WTC11 (cell line): ENCODE measurements at regions not wholly inside any gene's neighbourhood (a gene's known extent, or its start where the extent isn't known, plus 50 kb on each side); places are given as distances from the start of the nearest gene placed in this dataset.
A peak's percentile ranks its signal among the peaks of the same experiment; 100 is the strongest.

Experiments used
- ATAC-seq: fragments of 200-7000 bp; cut with Tn5 transposase; 2 replicates; pipeline ENCODE4 v1.10.0; 2021; ENCODE audit warnings: mild to moderate bottlenecking, moderate library complexity
- CTCF ChIA-PET: fragments of 300-600 bp; sonication (Branson Sonifier 250); formaldehyde crosslinking; loops from one replicate; lab custom pipeline; 2021; ENCODE audit warnings: antibody characterized with exemption; lab: Charles Lee
- POLR2A ChIA-PET: fragments of 350-600 bp; sonication (Branson Sonifier 250); formaldehyde crosslinking; loops from one replicate; lab custom pipeline; 2021; ENCODE audit warnings: antibody characterized with exemption; lab: Charles Lee
- DNase-seq: peaks from one replicate; pipeline ENCODE4 v3.0.0; 2021; ENCODE audit warnings: low spot score
- H3K27ac Mint-ChIP-seq: 2 replicates; pipeline ENCODE4 v1.8.0; 2021; ENCODE audit warnings: mixed read lengths
- H3K27me3 Mint-ChIP-seq: 2 replicates; pipeline ENCODE4 v1.8.0; 2021; ENCODE audit warnings: low read depth, mild to moderate bottlenecking, moderate library complexity, mixed read lengths
- H3K36me3 Mint-ChIP-seq: 2 replicates; pipeline ENCODE4 v1.8.0; 2021; ENCODE audit warnings: mixed read lengths
- H3K4me1 Mint-ChIP-seq: 2 replicates; pipeline ENCODE4 v1.8.0; 2022; ENCODE audit warnings: mixed read lengths
- H3K4me3 Mint-ChIP-seq: 2 replicates; pipeline ENCODE4 v1.8.0; 2021; ENCODE audit warnings: mild to moderate bottlenecking, moderate library complexity, mixed read lengths
- H3K9me3 Mint-ChIP-seq: 2 replicates; pipeline ENCODE4 v1.8.0; 2021; ENCODE audit warnings: mixed read lengths
- AR ChIP-seq: fragments of 250-450 bp; sonication (Bioruptor Pico); IDR thresholded peaks from 2 replicates; pipeline ENCODE4 v1.9.0; 2021; ENCODE audit warnings: mild to moderate bottlenecking
- ATF6 ChIP-seq: sonication (generic); formaldehyde crosslinking; IDR thresholded peaks from 2 replicates; pipeline ENCODE4 v1.8.1; 2023; ENCODE audit warnings: mild to moderate bottlenecking, missing genetic modification reagents
- CREB1 ChIP-seq: sonication (generic); formaldehyde crosslinking; IDR thresholded peaks from 2 replicates; pipeline ENCODE4 v1.8.0; 2023; ENCODE audit warnings: mild to moderate bottlenecking, missing genetic modification reagents
- E2F5 ChIP-seq: sonication (generic); formaldehyde crosslinking; IDR thresholded peaks from 2 replicates; pipeline ENCODE4 v1.8.1; 2022; ENCODE audit warnings: mild to moderate bottlenecking, moderate library complexity, missing genetic modification reagents
- ESRRA ChIP-seq: sonication (generic); formaldehyde crosslinking; IDR thresholded peaks from 2 replicates; pipeline ENCODE4 v1.8.1; 2022; ENCODE audit warnings: mild to moderate bottlenecking, missing genetic modification reagents, borderline replicate concordance
- HMGXB4 ChIP-seq: sonication (generic); formaldehyde crosslinking; IDR thresholded peaks from 2 replicates; pipeline ENCODE4 v1.8.1; 2023; ENCODE audit warnings: mild to moderate bottlenecking, moderate library complexity, missing genetic modification reagents
- KAT7 ChIP-seq: sonication (generic); formaldehyde crosslinking; IDR thresholded peaks from 2 replicates; pipeline ENCODE4 v1.8.1; 2023; ENCODE audit warnings: missing genetic modification reagents, mild to moderate bottlenecking, borderline replicate concordance
- MYBL2 ChIP-seq: sonication (generic); formaldehyde crosslinking; IDR thresholded peaks from 2 replicates; pipeline ENCODE4 v1.8.1; 2023; ENCODE audit warnings: mild to moderate bottlenecking, moderate library complexity, missing genetic modification reagents
- NR1H2 ChIP-seq: sonication (generic); formaldehyde crosslinking; IDR thresholded peaks from 2 replicates; pipeline ENCODE4 v1.9.0; 2021; ENCODE audit warnings: mild to moderate bottlenecking, moderate library complexity, missing genetic modification reagents
- PRDM15 ChIP-seq: sonication (generic); formaldehyde crosslinking; IDR thresholded peaks from 2 replicates; pipeline ENCODE4 v1.8.0; 2022; ENCODE audit warnings: missing genetic modification reagents
- SOX15 ChIP-seq: fragments of 250-450 bp; sonication (Bioruptor Pico); IDR thresholded peaks from 2 replicates; pipeline ENCODE4 v1.9.0; 2021; ENCODE audit warnings: mild to moderate bottlenecking
- ZBTB21 ChIP-seq: sonication (generic); formaldehyde crosslinking; IDR thresholded peaks from 2 replicates; pipeline ENCODE4 v1.8.1; 2023; ENCODE audit warnings: mild to moderate bottlenecking, missing genetic modification reagents, borderline replicate concordance
- ZBTB43 ChIP-seq: sonication (generic); formaldehyde crosslinking; IDR thresholded peaks from 2 replicates; pipeline ENCODE4 v1.8.1; 2023; ENCODE audit warnings: mild to moderate bottlenecking, missing genetic modification reagents
- ZMAT4 ChIP-seq: fragments of 250-450 bp; sonication (Bioruptor Pico); IDR thresholded peaks from 2 replicates; pipeline ENCODE4 v1.9.0; 2021; ENCODE audit warnings: mild to moderate bottlenecking
- ZNF232 ChIP-seq: sonication (generic); formaldehyde crosslinking; IDR thresholded peaks from 2 replicates; pipeline ENCODE4 v1.8.0; 2022; ENCODE audit warnings: mild to moderate bottlenecking, missing genetic modification reagents
- ZNF263 ChIP-seq: sonication (generic); formaldehyde crosslinking; IDR thresholded peaks from 2 replicates; pipeline ENCODE4 v1.8.1; 2022; ENCODE audit warnings: low read depth, mild to moderate bottlenecking, moderate library complexity, missing genetic modification reagents
- ZNF416 ChIP-seq: fragments of 250-450 bp; sonication (Bioruptor Pico); IDR thresholded peaks from 2 replicates; pipeline ENCODE4 v1.9.0; 2021; ENCODE audit warnings: mild to moderate bottlenecking, inconsistent platforms
- ZNF425 ChIP-seq: fragments of 250-450 bp; sonication (Bioruptor Pico); conservative IDR thresholded peaks from 2 replicates; pipeline ENCODE4 v1.9.0; 2021; ENCODE audit warnings: mild to moderate bottlenecking

GRCh38 chr10:131702531-131703356 lies 198.1 kb upstream of the PPP2R2D start:
- peak; percentile 36; the same call in 1 of the 2 replicates for ATAC-seq
- H3K9me3 Mint-ChIP-seq: peaks cover 15% of the 10 kb centered on the region
- 0 out of 2 replicates have a peak, but pooled peaks have one; percentile 34 for TF ChIP-seq PRDM15 (CRISPR knock-in tag)
- no peak for TF ChIP-seq SOX15 (CRISPR knock-in tag)
- TF ChIP-seq ZNF232 (CRISPR knock-in tag): no peak
- no peak for TF ChIP-seq MYBL2 (CRISPR knock-in tag)
- TF ChIP-seq NR1H2 (CRISPR knock-in tag): no peak
- TF ChIP-seq, all 79 proteins: peak for 1
- H3K27me3 Mint-ChIP-seq: peaks cover 2% of the 10 kb centered on the region; the same call in 1 of the 2 replicates
- ChIA-PET CTCF (interaction anchor here (1.1 to 1.4 kb wide), 4 partner anchors 14 to 139 kb away, joined by 3 to 4 read pairs (median 3); no protein-coding TSS in a partner anchor), POLR2A (no interaction called here)
- H3K4me1 Mint-ChIP-seq: peaks cover 6% of the 10 kb centered on the region
- DNase-seq: no peak
- peaks cover 15% of the 10 kb centered on the region for H3K36me3 Mint-ChIP-seq
- H3K27ac Mint-ChIP-seq: no peak overlapping the region
- no peak overlapping the region for H3K4me3 Mint-ChIP-seq

GRCh38 chr10:131703541-131703940 lies 197.3 kb upstream of the PPP2R2D start:
- ATAC-seq (no peak), DNase-seq (no peak)
- no peak overlapping the region for H3K4me3 Mint-ChIP-seq
- no peak overlapping the region for H3K27ac Mint-ChIP-seq
- peaks cover 15% of the 10 kb centered on the region for H3K36me3 Mint-ChIP-seq
- ChIA-PET POLR2A (no interaction called here), CTCF (interaction anchor here (1.3 to 1.4 kb wide), 2 partner anchors 14 to 49 kb away, joined by 3 to 4 read pairs; no protein-coding TSS in a partner anchor)
- peaks cover 2% of the 10 kb centered on the region; the same call in 1 of the 2 replicates for H3K27me3 Mint-ChIP-seq
- H3K9me3 Mint-ChIP-seq: peaks cover 17% of the 10 kb centered on the region
- H3K4me1 Mint-ChIP-seq: peaks cover 6% of the 10 kb centered on the region
- TF ChIP-seq ZMAT4 (no peak), ZNF416 (CRISPR knock-in tag) (no peak), ATF6 (CRISPR knock-in tag) (no peak), ZBTB21 (CRISPR knock-in tag) (no peak), ESRRA (no peak), E2F5 (no peak), HMGXB4 (CRISPR knock-in tag) (no peak), ZNF263 (CRISPR knock-in tag) (no peak), CREB1 (no peak), AR (no peak), ZNF425 (no peak), ZBTB43 (no peak), KAT7 (no peak)
